Fibroblast of the conjunctiva (primary cell): ENCODE measurements at regions not wholly inside any gene's neighbourhood (a gene's known extent, or its start where the extent isn't known, plus 50 kb on each side); places are given as distances from the start of the nearest gene placed in this dataset.

ENCODE experiments used
- DNase-seq: peaks from one replicate; pipeline ENCODE4 v3.0.0-alpha.2; 2010; ENCODE audit warnings: low read depth

DNA sequence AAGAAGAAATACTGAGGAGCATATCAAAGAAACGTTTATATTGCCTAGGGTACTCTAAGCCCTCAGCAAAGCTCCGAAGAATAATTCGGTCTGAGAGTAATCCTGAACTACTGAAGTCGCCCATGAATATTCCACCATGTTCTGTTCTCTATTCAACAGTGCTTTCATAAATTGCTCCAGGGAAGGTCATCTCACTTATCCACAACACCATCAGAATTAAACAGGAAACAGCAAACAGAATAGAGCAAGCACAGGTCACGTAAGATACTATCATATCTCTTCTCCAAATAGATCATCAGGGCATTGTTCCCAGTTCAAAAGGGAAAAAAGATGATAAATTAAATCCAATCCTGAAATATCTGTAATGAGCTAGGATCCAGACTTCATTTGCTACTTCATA lies 325.6 kb downstream of the DEPDC1B start:
- no peak for DNase-seq

GRCh38 chr5:60372786-60373185 lies 327.2 kb downstream of the DEPDC1B start:
- DNase-seq: no peak

- no peak for DNase-seq
Observed at GRCh38 chr5:60371065-60371464, 328.9 kb downstream of the DEPDC1B start.

DNA sequence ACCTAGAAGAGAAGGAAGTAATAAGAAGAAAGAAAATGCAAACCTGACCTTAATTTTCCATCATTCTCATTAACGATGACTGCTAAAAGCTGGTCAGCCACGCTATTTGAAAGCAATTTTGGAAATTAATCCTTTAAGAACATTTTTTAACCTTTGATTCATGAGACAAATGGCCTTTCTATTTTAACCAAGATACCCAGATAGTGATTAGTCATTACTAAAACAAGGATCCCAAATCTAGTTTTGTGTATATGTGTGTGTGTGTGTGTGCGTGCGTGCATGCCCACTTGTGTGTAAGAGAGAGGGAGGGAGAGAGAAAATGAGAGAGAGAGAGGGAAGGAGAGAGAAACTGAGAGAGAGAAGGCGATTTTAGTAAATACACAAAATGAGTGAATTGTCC lies 329.5 kb downstream of the DEPDC1B start:
- no peak for DNase-seq

DNA sequence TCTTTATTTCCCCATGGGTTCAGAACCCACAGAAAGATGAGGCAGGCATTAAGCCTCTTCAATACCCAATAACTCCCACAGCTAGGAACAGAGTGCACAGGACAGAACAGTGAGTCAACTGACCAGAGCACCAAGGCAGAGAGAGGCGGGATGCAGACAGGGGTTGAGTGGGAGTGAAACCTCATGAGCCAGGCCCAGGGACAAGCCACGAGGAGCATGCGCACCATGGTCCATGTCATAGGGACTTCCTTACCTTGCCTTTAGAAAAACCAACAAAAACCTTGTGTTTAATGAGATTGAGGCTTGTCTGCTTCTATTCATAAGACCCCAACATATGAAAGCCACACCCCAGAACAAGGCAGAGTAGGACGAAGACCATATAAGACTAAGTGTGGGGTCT lies 330.6 kb downstream of the DEPDC1B start:
- no peak for DNase-seq

- no peak for DNase-seq
Observed at GRCh38 chr5:60368100-60368499, 331.9 kb downstream of the DEPDC1B start.

- no peak for DNase-seq
Observed at GRCh38 chr5:60366489-60366888, 333.5 kb downstream of the DEPDC1B start.

- no peak for DNase-seq
Observed at GRCh38 chr5:60365001-60365400, 335.0 kb downstream of the DEPDC1B start.

DNA sequence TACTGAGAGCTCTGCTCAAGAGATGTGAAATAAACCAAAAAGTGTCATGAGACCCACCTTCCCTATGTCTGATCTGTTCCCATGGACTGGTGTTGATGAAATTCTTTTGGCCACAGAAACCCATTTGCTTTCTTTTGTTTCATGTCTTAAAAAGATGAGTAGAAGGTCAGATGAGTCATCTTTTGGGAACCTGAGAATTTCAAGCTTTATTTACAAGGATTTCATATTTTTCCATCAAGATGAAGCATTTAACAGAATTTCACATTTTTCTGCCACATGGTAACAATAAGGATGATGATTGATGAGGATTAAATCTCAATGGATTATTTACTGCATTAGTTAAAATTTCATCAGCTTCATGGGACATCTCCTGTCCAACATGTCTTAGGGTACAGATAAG lies 337.8 kb downstream of the DEPDC1B start:
- DNase-seq: peak; percentile 10

GRCh38 chr5:60360355-60360754 lies 339.6 kb downstream of the DEPDC1B start:
- no peak for DNase-seq

- no peak for DNase-seq
Observed at GRCh38 chr5:60357302-60357701, 342.7 kb downstream of the DEPDC1B start.

GRCh38 chr5:60356745-60357144 lies 343.2 kb downstream of the DEPDC1B start:
- no peak for DNase-seq

- DNase-seq: no peak
Observed at GRCh38 chr5:60355181-60355580, 344.8 kb downstream of the DEPDC1B start.

DNA sequence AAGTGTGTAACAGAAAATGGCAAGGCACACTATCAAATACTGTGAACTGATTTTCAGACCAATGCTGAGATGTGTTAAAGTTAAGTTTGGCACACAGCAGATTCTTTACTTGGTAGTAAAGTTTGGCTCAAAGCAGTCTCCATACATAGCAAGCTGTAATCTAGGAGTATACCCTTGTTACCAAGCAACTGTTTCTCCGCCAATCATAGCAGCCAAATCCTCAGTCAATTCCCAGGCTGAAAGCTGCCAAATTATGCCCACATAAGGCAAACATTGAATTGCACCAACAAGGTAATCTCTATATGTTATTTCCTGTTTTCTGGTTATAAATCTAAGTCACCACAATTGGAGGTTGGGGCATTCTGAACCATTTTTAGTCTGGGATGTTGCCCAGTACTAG lies 345.7 kb downstream of the DEPDC1B start:
- DNase-seq: no peak

DNA sequence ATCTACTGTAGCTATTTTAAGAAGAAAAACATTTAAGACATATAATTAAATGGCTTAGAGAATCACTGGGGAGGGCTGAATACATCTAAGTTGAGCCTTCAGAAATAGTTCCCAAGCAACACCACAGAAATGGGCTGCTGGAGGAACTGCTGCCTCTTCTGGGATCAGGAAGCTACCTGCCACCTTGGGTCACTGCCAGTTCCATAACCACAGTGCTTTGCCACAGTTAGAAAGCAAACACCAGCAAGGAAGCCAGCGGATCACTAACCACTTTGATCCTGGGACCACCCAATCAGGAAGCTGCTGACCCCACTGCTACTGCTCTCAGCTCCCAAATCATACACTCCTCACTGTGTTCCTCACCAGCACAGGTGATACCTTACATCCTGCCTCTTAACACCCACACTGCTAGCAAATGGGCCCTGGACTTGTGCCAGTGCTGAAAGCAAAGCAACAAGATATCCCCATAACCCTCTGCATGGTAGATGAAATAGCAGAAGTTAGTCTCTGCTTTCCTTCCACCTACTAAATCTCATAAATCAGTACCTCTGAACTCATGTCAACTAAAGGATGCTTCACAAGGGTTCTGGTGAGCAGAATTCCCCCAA lies 346.9 kb downstream of the DEPDC1B start:
- DNase-seq: no peak

- no peak for DNase-seq
Observed at GRCh38 chr5:60350794-60351193, 349.2 kb downstream of the DEPDC1B start.

GRCh38 chr5:60349891-60350415 lies 350.0 kb downstream of the DEPDC1B start:
- no peak for DNase-seq

DNA sequence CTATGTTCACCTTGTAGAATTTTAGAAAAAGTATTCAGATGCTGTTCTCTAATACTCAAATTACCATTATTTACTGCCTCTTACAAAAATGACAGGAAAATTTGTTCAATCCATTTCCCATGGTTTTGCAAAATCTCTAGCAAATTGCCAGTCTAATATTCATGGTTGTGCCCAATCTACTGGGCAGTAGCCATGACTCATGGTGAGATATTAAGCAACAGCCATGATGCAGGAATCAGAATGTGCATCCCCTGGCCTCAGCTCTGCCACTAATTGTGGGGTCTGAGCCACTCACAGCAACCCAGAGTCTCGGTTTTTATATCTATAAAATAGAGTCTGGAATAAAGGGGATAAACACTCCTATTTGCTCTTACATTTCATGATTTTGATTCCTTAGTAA lies 353.6 kb downstream of the DEPDC1B start:
- no peak for DNase-seq

DNA sequence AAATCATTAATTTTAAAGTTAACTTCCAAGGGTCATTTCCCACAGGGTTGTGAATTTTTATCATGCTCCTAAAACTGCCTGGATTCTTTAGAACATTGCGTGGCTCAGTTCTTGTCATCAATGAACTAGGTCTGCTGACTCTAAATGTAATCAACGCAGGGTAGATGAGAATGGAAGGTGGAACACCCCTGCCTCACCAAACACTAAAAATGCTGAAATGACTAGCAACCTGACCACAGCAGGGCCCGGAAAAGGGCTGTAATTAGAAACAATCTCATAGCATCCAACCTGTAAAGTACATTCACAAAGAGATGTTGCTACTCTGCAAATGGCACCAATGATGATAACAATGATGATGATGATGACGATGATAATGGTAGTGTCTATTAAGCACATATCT lies 356.9 kb downstream of the DEPDC1B start:
- DNase-seq: no peak

GRCh38 chr5:60340965-60341471 lies 358.9 kb downstream of the DEPDC1B start:
- no peak for DNase-seq

DNA sequence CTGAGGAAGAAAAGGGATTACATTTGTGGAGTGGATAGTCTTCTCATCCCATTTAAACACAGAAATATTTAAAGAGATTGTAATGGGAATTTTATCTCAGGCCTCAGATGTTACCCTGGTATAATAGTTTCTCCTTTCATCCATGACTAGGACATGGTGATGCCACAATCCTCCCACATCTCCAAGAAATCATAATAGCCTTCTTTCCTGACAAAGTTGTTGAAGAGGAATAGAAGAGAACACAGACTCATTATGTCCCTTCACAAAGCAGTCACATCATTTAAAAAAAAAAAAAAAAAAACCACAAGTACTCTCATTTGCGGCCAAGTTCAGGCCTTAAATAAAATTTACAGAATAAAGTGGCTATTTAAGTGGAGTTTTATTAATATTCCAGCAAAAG lies 359.6 kb downstream of the DEPDC1B start:
- DNase-seq: no peak

DNA sequence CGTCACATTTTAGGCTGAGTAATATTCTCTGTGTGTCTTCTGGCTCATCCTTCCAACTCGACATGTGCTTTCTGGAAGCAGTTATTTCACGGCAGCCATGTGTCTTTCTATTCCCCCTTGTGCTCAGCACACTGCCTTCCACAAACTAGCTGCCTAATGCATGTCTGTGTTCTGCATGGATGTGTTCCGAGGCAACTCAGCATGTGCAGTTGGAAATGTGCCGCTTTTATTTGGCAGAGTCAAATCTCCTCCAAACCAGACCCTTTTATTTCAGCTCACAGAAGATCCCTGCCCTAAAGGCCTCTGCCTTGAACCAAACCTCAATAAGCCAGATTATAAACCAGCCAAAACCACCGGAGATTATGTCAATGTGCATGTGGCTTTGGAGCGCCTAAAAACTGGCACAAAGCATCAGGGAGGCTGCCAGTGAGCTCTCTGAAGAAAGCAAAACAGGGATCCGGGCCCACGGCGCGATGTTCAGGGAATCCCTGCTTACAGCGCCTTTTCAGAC lies 360.2 kb downstream of the DEPDC1B start:
- DNase-seq: peak; percentile 50

GRCh38 chr5:60338846-60339245 lies 361.1 kb downstream of the DEPDC1B start:
- no peak for DNase-seq

DNA sequence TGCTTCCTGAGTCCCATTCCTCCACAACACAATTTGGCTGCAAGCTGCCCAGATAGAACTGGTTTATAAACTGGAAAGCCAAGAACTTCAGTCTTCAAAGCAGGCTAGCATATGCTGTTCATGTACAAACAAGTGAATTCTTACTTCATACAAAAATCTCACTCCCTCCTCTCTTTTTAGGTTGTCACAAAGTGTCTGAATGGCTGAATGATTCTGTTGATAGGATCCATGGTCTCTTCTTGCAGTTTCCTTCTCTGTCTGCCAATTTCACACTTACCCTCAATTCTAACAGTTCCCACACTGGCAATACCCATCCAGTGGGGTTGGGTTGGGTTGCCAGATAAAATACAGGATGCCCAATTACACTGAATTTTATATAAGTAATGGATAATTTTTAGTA lies 363.5 kb downstream of the DEPDC1B start:
- no peak for DNase-seq
